NT2/D1 (cell line): ENCODE measurements at regions not wholly inside any gene's neighbourhood (a gene's known extent, or its start where the extent isn't known, plus 50 kb on each side); places are given as distances from the start of the nearest gene placed in this dataset.

Experiments
- SUZ12 ChIP-seq: IDR thresholded peaks from 2 replicates; pipeline ENCODE4 v1.6.1; 2011; ENCODE audit not compliant: insufficient read length, insufficient read depth; ENCODE audit errors: extremely low read depth
- YY1 ChIP-seq: IDR thresholded peaks from 2 replicates; pipeline ENCODE4 v1.6.1; 2011; ENCODE audit not compliant: insufficient read length, insufficient read depth

GRCh38 chr3:64801856-64802255, 114.1 kb upstream of the ADAMTS9 start:
- TF ChIP-seq YY1 = no peak
- no peak for TF ChIP-seq SUZ12
